Testis (tissue), 2 donors: ENCODE measurements at regions not wholly inside any gene's neighbourhood (a gene's known extent, or its start where the extent isn't known, plus 50 kb on each side); places are given as distances from the start of the nearest gene placed in this dataset.

Experiments
- DNase-seq: peaks from one replicate; pipeline ENCODE4 v3.0.0-alpha.2; 2019
- H3K27ac ChIP-seq, 2 donors: fragments of 200-600 bp; sonication (generic); one replicate each; pipeline ENCODE4 v1.5.1; 2019
- H3K27me3 ChIP-seq: fragments of 200-600 bp; sonication (generic); one replicate; pipeline ENCODE4 v1.5.1; 2019
- H3K36me3 ChIP-seq: fragments of 200-600 bp; sonication (generic); one replicate; pipeline ENCODE4 v1.5.1; 2017; ENCODE audit warnings: low read depth; ENCODE audit errors: missing control alignments
- H3K4me1 ChIP-seq: fragments of 200-600 bp; sonication (generic); one replicate; pipeline ENCODE4 v1.5.1; 2019
- H3K4me3 ChIP-seq, 2 donors: fragments of 200-600 bp; sonication (generic); one replicate each; pipeline ENCODE4 v1.5.1; 2017 to 2019
- H3K9me3 ChIP-seq: fragments of 200-600 bp; sonication (generic); one replicate; pipeline ENCODE4 v1.5.1; 2017
- CTCF ChIP-seq, 3 experiments: fragments of 450-650 bp in 2 of 3; fragments of 200-600 bp in 1 of 3; sonication (generic) in 1 of 3; IDR thresholded peaks; one replicate each; pipeline ENCODE4 v1.5.1; 2016 to 2019; ENCODE audit warnings: antibody characterized with exemption in 3 of 3, mild to moderate bottlenecking in 2 of 3, moderate library complexity in 1 of 3
- POLR2A ChIP-seq: fragments of 450-650 bp; IDR thresholded peaks from one replicate; pipeline ENCODE4 v1.6.1; 2017; ENCODE audit warnings: antibody characterized with exemption, mild to moderate bottlenecking, moderate library complexity
- WGBS, 2 donors: methylation state at CpG; one replicate each; pipeline ENCODE4 v1.1.5; 2018; 5-methylcytosine and 5-hydroxymethylcytosine counted together
- intact Hi-C: fragments of 100-400 bp; cut with DNase I; formaldehyde crosslinking; loops from one replicate; pipeline ENCODE4 v1.15.1; 2023; ENCODE audit warnings: low total_unique reads

GRCh38 chr11:38971141-38971540 lies 2373.1 kb upstream of the RAG2 start:
- 88 to 89% methylated on average over 6 of the region's 6 CpGs for WGBS, 2 donors
- no peak for DNase-seq
- Histone ChIP-seq H3K9me3 (no peaks in the 10 kb centered on the region), H3K27me3 (no peaks in the 10 kb centered on the region), H3K27ac (no peak overlapping the region), H3K4me3 (no peak overlapping the region), H3K4me1 (no peaks in the 10 kb centered on the region), H3K36me3 (no peaks in the 10 kb centered on the region)
- no peak for TF ChIP-seq POLR2A
- no peak for TF ChIP-seq CTCF (IDR thresholded peaks at IDR 0.05)
- intact Hi-C loops = no loop called here

DNA sequence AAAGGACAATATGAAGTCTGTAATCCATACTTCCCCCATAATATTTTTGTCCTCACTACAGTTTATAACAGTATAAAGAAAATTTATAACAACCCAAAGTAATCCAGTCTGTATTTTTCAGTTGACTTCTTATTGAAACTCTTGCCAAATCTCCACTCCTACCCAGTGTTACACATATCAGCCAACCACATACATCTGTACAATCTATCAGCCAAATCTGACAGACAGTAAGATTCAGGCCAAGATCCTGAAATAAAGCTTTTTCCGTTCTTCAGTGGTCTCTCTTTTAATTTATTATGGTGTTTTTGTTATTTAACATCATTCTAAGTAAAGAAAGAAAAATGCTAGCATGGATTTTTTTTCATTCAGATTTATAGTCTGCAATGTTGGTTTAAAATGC lies 2370.9 kb upstream of the RAG2 start:
- H3K36me3 ChIP-seq = no peaks in the 10 kb centered on the region
- 0 to 8% methylated on average over 1 of the region's 1 CpG for WGBS, 2 donors
- no peaks in the 10 kb centered on the region for H3K27me3 ChIP-seq
- intact Hi-C loops = no loop called here
- TF ChIP-seq CTCF (IDR thresholded peaks at IDR 0.05) (no peak), POLR2A (no peak)
- H3K9me3 ChIP-seq = no peaks in the 10 kb centered on the region
- no peaks in the 10 kb centered on the region for H3K4me1 ChIP-seq
- no peak overlapping the region for H3K4me3 ChIP-seq
- no peak for DNase-seq
- H3K27ac ChIP-seq = no peak overlapping the region

GRCh38 chr11:38952698-38953097 lies 2354.7 kb upstream of the RAG2 start:
- Histone ChIP-seq H3K9me3 (no peaks in the 10 kb centered on the region), H3K27ac (no peak overlapping the region), H3K4me1 (no peaks in the 10 kb centered on the region), H3K36me3 (no peaks in the 10 kb centered on the region), H3K27me3 (no peaks in the 10 kb centered on the region), H3K4me3 (no peak overlapping the region)
- no peak for TF ChIP-seq CTCF (IDR thresholded peaks at IDR 0.05)
- no peak for TF ChIP-seq POLR2A
- no peak for DNase-seq
- intact Hi-C loops = no loop called here
- 66 to 73% methylated on average over 4 of the region's 4 CpGs for WGBS, 2 donors

DNA sequence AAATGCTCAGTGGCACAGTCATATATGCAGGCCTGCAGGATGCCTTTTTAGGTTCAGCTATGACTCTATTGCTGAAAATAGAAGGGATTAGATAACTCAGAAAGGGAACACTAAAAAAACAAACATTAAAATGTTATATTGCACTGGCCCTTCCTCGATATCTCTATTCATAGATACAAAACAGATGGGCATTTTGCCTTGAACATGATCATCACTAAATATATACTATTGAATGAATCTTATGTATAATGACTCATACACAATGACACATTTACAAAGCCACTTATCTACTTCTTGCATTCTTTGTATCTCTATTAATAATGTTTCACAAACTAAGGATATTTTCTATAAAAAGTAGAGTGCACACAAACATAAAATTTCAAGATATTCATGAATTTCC lies 2352.8 kb upstream of the RAG2 start:
- Histone ChIP-seq H3K27me3 (no peaks in the 10 kb centered on the region), H3K4me3 (no peak overlapping the region), H3K36me3 (no peaks in the 10 kb centered on the region), H3K27ac (no peak overlapping the region), H3K4me1 (no peaks in the 10 kb centered on the region), H3K9me3 (no peaks in the 10 kb centered on the region)
- no peak for TF ChIP-seq POLR2A
- no peak for TF ChIP-seq CTCF (IDR thresholded peaks at IDR 0.05)
- 68 to 76% methylated on average over 1 of the region's 1 CpG for WGBS, 2 donors
- no peak for DNase-seq
- intact Hi-C loops = no loop called here

GRCh38 chr11:38948392-38948791 lies 2350.4 kb upstream of the RAG2 start:
- 81 to 92% methylated on average over 1 of the region's 1 CpG for WGBS, 2 donors
- no peaks in the 10 kb centered on the region for H3K4me1 ChIP-seq
- H3K4me3 ChIP-seq = no peak overlapping the region
- no peaks in the 10 kb centered on the region for H3K9me3 ChIP-seq
- H3K27me3 ChIP-seq = no peaks in the 10 kb centered on the region
- H3K27ac ChIP-seq = no peak overlapping the region
- no peak for TF ChIP-seq POLR2A
- TF ChIP-seq CTCF (IDR thresholded peaks at IDR 0.05) = no peak
- intact Hi-C loops = no loop called here
- no peaks in the 10 kb centered on the region for H3K36me3 ChIP-seq
- DNase-seq = no peak
